NCI-H446 (cell line): ENCODE measurements at regions not wholly inside any gene's neighbourhood (a gene's known extent, or its start where the extent isn't known, plus 50 kb on each side); places are given as distances from the start of the nearest gene placed in this dataset.
A peak's percentile ranks its signal among the peaks of the same experiment; 100 is the strongest.
"Not testable (repeated sequence)": the region's sequence is repeated elsewhere in the genome, so short reads cannot be mapped to it uniquely, and the experiment has no call there.

ENCODE experiments used
- DNase-seq, 2 experiments: peaks; one replicate each; lab custom pipeline; 2025; lab: John Stamatoyannopoulos, UW

- DNase-seq = no peak
Observed at GRCh38 chr6:164827537-164827936, 481.9 kb downstream of the C6orf118 start.

- DNase-seq = no peak
Observed at GRCh38 chr6:164826831-164827468, 482.5 kb downstream of the C6orf118 start.

GRCh38 chr6:164825386-164825785 lies 484.0 kb downstream of the C6orf118 start:
- no peak for DNase-seq

GRCh38 chr6:164817662-164818061 lies 491.7 kb downstream of the C6orf118 start:
- no peak for DNase-seq

GRCh38 chr6:164812706-164813105 lies 496.7 kb downstream of the C6orf118 start:
- DNase-seq = no peak

- DNase-seq = no peak
Observed at GRCh38 chr6:164807125-164807524, 502.3 kb downstream of the C6orf118 start.

GRCh38 chr6:164795056-164795815 lies 514.2 kb downstream of the C6orf118 start:
- peak in 1 of 2 experiments; percentile 62 for DNase-seq

- DNase-seq = peak in 1 of 2 experiments; percentile 32
Observed at GRCh38 chr6:164792666-164793065, 516.7 kb downstream of the C6orf118 start.

- no peak for DNase-seq
Observed at GRCh38 chr6:164791498-164791897, 517.9 kb downstream of the C6orf118 start.

- DNase-seq = no peak
Observed at GRCh38 chr6:164763788-164764187, 545.6 kb downstream of the C6orf118 start.

GRCh38 chr6:164757451-164757850 lies 552.0 kb downstream of the C6orf118 start:
- no peak for DNase-seq

GRCh38 chr6:164756723-164757122 lies 552.7 kb downstream of the C6orf118 start:
- no peak for DNase-seq

- DNase-seq = no peak
Observed at GRCh38 chr6:164756142-164756541, 553.3 kb downstream of the C6orf118 start.

GRCh38 chr6:164753517-164753916 lies 555.9 kb downstream of the C6orf118 start:
- DNase-seq = no peak

GRCh38 chr6:164751395-164751794 lies 558.0 kb downstream of the C6orf118 start:
- no peak for DNase-seq

- no peak for DNase-seq
Observed at GRCh38 chr6:164750128-164750527, 559.3 kb downstream of the C6orf118 start.

- DNase-seq = no peak
Observed at GRCh38 chr6:164749221-164750064, 560.0 kb downstream of the C6orf118 start.

- DNase-seq = no peak
Observed at GRCh38 chr6:164744301-164744700, 565.1 kb downstream of the C6orf118 start.

- no peak for DNase-seq
Observed at GRCh38 chr6:164741938-164742451, 567.4 kb downstream of the C6orf118 start.

GRCh38 chr6:164736090-164736489 lies 573.3 kb downstream of the C6orf118 start:
- not testable (repeated sequence) for DNase-seq

- no peak for DNase-seq
Observed at GRCh38 chr6:164731539-164731938, 577.9 kb downstream of the C6orf118 start.

- no peak for DNase-seq
Observed at GRCh38 chr6:164721460-164721859, 587.9 kb downstream of the C6orf118 start.
